GM12874 (cell line): ENCODE measurements at regions not wholly inside any gene's neighbourhood (a gene's known extent, or its start where the extent isn't known, plus 50 kb on each side); places are given as distances from the start of the nearest gene placed in this dataset.

Experiments
- CTCF ChIP-seq: IDR thresholded peaks from 2 replicates; pipeline ENCODE4 v1.5.1; 2011; ENCODE audit warnings: low read depth, mild to moderate bottlenecking, control low read depth, low read length, moderate library complexity; ENCODE audit not compliant: insufficient read depth

GRCh38 chr12:59010118-59010517 lies 89.8 kb upstream of the LRIG3 start:
- TF ChIP-seq CTCF = no peak

DNA sequence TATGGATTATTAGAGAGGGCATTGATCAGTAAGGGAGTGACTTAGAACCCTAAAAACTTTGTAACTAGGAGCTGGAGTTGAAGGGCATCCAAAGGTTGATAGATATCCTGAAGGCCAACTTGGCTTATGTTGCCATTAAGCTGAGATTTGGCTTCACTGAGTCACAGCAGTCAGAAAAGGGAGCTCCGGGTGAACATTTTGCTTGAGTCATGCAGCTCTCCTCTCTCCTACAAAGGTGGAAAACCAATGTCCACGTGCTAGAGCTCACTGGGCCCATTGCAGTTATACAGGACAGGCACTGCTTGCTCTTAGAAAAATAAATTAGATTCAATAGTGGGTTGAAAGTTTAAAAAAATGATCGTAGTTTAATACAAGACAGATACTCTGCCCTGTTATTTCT lies 87.3 kb upstream of the LRIG3 start:
- TF ChIP-seq CTCF = no peak

DNA sequence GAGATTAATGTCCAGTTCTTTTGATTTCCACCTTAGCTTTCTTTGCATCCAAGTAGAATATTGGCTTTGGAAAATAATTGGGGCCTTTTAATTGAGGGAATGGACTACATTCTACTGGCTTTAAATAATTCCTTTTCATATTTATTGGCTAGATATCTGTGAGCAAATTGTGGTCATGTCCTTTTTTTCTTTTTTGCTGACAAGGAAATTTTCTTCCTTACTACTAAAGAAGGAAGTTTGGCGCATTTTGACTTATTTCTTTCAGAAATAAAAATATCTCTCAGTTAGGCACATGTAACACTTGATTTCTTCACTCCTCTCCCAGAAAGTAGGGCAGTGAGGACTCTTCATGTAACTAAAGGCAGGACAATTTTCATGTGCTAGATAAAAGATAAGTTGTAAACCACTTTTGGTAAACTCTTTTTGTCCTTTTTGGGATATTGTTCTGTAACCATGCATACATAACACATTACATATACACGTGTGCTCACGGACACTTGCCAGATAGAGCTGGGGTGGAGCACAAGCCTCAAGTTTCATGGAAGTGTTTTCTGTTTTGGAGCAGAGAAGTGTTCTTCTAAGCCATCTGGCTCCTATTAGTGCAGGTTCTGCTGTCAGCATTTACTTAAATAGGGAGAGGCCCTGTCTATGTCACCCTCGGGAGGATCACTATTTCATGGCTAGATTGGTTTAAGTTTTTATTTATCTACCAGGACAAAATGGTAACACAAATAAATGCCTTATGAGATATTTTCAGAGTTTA lies 85.1 kb upstream of the LRIG3 start:
- TF ChIP-seq CTCF = no peak

DNA sequence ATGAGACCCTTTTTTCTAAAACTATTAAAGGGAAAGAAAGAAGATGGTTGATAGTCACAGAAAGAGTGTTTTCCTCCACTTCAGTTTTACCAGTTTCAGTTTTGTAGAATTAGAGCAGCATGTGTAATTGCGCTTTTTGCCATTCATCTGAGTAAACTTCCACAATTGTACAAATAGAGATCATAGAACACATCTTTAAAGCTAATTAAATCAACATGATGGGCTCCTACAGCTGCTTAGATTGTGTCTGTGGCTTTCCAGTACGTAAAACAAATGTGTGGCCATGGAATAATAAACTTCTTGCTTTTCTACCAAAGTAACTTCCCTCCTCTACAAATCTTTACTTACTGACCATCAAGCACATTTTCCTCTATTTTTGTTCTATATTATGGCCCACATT lies 84.2 kb upstream of the LRIG3 start:
- TF ChIP-seq CTCF = no peak

DNA sequence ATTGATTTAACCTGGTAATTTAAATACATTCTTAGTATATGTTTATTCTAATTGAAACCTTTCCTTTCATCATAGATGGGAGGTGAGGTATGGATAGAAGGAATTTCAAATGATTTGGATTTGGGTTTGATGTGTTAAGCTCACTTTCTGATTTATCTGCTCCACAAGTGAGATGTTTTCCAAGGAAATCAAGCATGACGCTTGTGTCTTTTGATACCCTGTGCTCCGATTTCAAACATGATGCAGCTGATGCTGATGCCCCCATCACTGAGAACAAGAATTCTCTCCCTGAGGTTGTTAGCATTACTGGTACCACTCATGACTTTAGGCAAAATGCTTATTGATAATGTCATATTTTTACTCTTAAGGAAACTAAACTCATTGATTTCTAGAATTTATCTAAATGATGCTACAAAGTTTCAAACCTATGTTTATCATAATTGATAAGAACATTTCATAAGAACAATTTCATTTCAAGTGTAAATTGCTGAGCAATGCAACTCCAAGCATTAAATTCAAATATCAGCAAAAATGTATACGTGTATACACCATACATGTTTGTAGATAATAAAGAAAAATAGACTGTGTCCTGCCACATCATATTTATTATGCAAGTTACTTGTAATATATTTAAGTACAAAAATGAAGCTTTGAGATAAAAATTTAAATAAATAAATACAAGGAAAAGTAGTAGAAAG lies 75.5 kb upstream of the LRIG3 start:
- TF ChIP-seq CTCF = no peak

- TF ChIP-seq CTCF = no peak
Measured at GRCh38 chr12:58988643-58989344, 68.5 kb upstream of the LRIG3 start.

DNA sequence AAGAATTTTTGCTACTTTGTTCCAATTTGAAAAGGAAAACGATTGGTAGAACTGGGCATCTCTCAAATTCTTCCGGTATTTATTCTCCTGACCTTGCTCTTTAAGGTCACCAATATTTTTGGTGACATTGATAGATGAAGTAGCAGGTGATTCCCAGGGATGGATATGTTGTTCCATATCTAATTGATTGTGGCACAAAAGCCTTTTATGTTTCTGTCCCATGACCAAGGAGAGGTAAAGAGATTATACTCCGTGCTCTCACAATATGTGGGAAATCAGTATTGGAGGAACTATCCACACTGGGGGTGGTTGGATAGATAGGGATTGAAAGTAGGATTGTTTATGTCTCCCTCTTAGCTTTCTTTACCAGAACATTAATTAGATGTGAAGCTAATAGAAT lies 61.7 kb upstream of the LRIG3 start:
- no peak for TF ChIP-seq CTCF
